Hematopoietic multipotent progenitor cell treated with erythropoietin and hydrocortisone succinate and interleukin-3 and kit ligand, for 15 days (in vitro differentiated cells): ENCODE measurements at regions not wholly inside any gene's neighbourhood (a gene's known extent, or its start where the extent isn't known, plus 50 kb on each side); places are given as distances from the start of the nearest gene placed in this dataset.

Experiments used
- DNase-seq: peaks from one replicate; pipeline ENCODE4 v3.0.0-alpha.2; 2015; ENCODE audit warnings: low spot score

GRCh38 chr15:70279096-70279495 is 181.4 kb upstream of the TLE3 start:
- no peak for DNase-seq

GRCh38 chr15:70278644-70279043 is 180.9 kb upstream of the TLE3 start:
- no peak for DNase-seq

GRCh38 chr15:70277556-70277955 is 179.8 kb upstream of the TLE3 start:
- no peak for DNase-seq

GRCh38 chr15:70276401-70276800 is 178.7 kb upstream of the TLE3 start:
- no peak for DNase-seq

GRCh38 chr15:70275461-70276138 is 177.9 kb upstream of the TLE3 start:
- DNase-seq = no peak

GRCh38 chr15:70274908-70275307 is 177.2 kb upstream of the TLE3 start:
- no peak for DNase-seq

- no peak for DNase-seq
These were observed 176.7 kb upstream of the TLE3 start for GRCh38 chr15:70274255-70274880.

- no peak for DNase-seq
These were observed 176.1 kb upstream of the TLE3 start for GRCh38 chr15:70273808-70274207.

- no peak for DNase-seq
These were observed 175.0 kb upstream of the TLE3 start for GRCh38 chr15:70272565-70273355.

- no peak for DNase-seq
These were observed 173.8 kb upstream of the TLE3 start for GRCh38 chr15:70271422-70272088.

GRCh38 chr15:70270752-70271111 is 173.0 kb upstream of the TLE3 start:
- no peak for DNase-seq

GRCh38 chr15:70269991-70270751 is 172.5 kb upstream of the TLE3 start:
- DNase-seq = no peak

- DNase-seq = no peak
These were observed 171.7 kb upstream of the TLE3 start for GRCh38 chr15:70269311-70269911.

GRCh38 chr15:70268698-70269251 is 171.1 kb upstream of the TLE3 start:
- no peak for DNase-seq

- DNase-seq = no peak
These were observed 170.2 kb upstream of the TLE3 start for GRCh38 chr15:70267879-70268278.

GRCh38 chr15:70267306-70267705 is 169.6 kb upstream of the TLE3 start:
- no peak for DNase-seq

- DNase-seq = no peak
These were observed 168.8 kb upstream of the TLE3 start for GRCh38 chr15:70266412-70267121.

GRCh38 chr15:70265986-70266385 is 168.3 kb upstream of the TLE3 start:
- no peak for DNase-seq

GRCh38 chr15:70265466-70265978 is 167.8 kb upstream of the TLE3 start:
- DNase-seq = no peak

GRCh38 chr15:70264738-70265465 is 167.2 kb upstream of the TLE3 start:
- no peak for DNase-seq
